ENCODE measurements at regions not wholly inside any gene's neighbourhood (a gene's known extent, or its start where the extent isn't known, plus 50 kb on each side); places are given as distances from the start of the nearest gene placed in this dataset.

DNA sequence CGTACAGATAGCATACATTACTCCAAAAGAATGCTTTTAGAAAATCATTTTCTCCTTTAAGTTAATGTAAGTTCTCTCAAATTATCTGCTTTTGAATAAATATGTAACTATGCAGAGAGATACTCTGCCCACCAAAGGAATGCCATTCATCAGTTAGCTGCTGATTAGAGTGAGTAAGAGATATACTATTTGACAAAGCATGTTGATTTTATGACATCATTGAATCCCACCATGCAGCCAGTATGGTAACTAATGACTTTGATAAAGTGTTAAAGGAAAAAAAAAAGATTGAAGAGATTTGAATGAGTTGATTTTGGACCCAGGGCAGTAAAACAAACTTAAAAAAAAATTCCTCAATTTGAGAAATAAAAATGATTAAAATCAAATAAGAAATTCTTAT lies 521.5 kb downstream of the SLITRK6 start (continued):
- TF ChIP-seq POLR2AphosphoS2 (IDR thresholded peaks at IDR 0.05; ENCODE audit: low read depth, low read length), result no peak
- no peak for TF ChIP-seq RFX5 (IDR thresholded peaks at IDR 0.05; ENCODE audit: low read depth, low read length)
- TF ChIP-seq, protein P1, sequence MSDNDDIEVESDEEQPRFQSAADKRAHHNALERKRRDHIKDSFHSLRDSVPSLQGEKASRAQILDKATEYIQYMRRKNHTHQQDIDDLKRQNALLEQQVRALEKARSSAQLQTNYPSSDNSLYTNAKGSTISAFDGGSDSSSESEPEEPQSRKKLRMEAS (IDR thresholded peaks at IDR 0.05; ENCODE audit: low read depth, low read length), result no peak
- no peak for TF ChIP-seq TARDBP (IDR thresholded peaks at IDR 0.05; ENCODE audit: borderline replicate concordance)
- TF ChIP-seq NBN (IDR thresholded peaks at IDR 0.05), result no peak
- no peak for TF ChIP-seq ETV6 (conservative IDR thresholded peaks at IDR 0.05 in 1 of 2, IDR thresholded peaks at IDR 0.05 in 1 of 2; ENCODE audit: borderline replicate concordance in 1 of 2, low read depth in 1 of 2)
- TF ChIP-seq, protein P2, sequence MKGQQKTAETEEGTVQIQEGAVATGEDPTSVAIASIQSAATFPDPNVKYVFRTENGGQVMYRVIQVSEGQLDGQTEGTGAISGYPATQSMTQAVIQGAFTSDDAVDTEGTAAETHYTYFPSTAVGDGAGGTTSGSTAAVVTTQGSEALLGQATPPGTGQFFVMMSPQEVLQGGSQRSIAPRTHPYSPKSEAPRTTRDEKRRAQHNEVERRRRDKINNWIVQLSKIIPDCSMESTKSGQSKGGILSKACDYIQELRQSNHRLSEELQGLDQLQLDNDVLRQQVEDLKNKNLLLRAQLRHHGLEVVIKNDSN (IDR thresholded peaks at IDR 0.05; ENCODE audit: borderline replicate concordance, extremely low read length, insufficient read depth, low read depth, low read length), result no peak

DNA sequence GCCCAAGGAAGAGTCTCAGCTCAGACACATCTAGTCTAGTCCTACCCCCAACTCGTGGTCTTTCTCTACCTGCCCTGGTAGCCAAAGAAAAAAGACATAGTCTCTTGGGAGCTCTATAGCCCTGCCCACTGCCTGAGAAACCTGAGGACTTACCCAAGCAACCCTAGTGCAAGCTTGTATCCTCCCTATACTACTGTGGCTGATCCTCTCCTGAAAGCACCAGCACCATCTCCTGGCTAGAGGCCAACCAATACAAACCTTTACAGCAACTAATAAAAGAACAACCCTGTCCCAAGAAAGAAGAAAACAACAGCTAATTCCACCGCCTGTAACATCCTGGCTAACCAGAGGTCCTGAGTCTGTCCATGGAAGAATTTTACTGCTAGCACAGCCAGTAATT lies 532.4 kb downstream of the SLITRK6 start:
- no peaks in the 10 kb centered on the region for H3K4me1 ChIP-seq (ENCODE audit: control insufficient read depth, insufficient read depth, low read length)
- H3K36me3 ChIP-seq (ENCODE audit: control insufficient read depth in 2 of 2, insufficient read depth in 2 of 2, low read length in 1 of 2), result no peaks in the 10 kb centered on the region
- no peak overlapping the region for H3K4me3 ChIP-seq
- FAIRE-seq (no peak), DNase-seq (ENCODE audit: low read depth, low spot score) (no peak), ATAC-seq (no peak)
- SMC1A ChIA-PET (ENCODE audit: uncharacterized antibody, unreplicated experiment), result interaction anchor here (1.1 kb wide), 1 partner anchor 341 kb away, joined by 4 read pairs; no protein-coding TSS in a partner anchor
- in situ Hi-C loops (cut with MboI), result no loop called here
- no peaks in the 10 kb centered on the region for H3K79me2 ChIP-seq (ENCODE audit: control insufficient read depth, insufficient read depth, low read length)
- TF ChIP-seq JUND (IDR thresholded peaks at IDR 0.05; ENCODE audit: low read depth, low read length) (no peak), HCFC1 (IDR thresholded peaks at IDR 0.05; ENCODE audit: low read length) (no peak), ATF7 (IDR thresholded peaks at IDR 0.05; ENCODE audit: low read depth) (no peak), SP1 (IDR thresholded peaks at IDR 0.05; ENCODE audit: low read depth, low read length) (no peak), EP300 (IDR thresholded peaks at IDR 0.05; ENCODE audit: borderline replicate concordance in 1 of 2, control insufficient read depth in 1 of 2, low read depth in 2 of 2, low read length in 2 of 2) (no peak), BRCA1 (IDR thresholded peaks at IDR 0.05; ENCODE audit: low read depth, low read length) (no peak)
- TF ChIP-seq, protein P2 (IDR thresholded peaks at IDR 0.05; ENCODE audit: borderline replicate concordance, extremely low read length, insufficient read depth, low read depth, low read length), result no peak
- TF ChIP-seq, protein P3, sequence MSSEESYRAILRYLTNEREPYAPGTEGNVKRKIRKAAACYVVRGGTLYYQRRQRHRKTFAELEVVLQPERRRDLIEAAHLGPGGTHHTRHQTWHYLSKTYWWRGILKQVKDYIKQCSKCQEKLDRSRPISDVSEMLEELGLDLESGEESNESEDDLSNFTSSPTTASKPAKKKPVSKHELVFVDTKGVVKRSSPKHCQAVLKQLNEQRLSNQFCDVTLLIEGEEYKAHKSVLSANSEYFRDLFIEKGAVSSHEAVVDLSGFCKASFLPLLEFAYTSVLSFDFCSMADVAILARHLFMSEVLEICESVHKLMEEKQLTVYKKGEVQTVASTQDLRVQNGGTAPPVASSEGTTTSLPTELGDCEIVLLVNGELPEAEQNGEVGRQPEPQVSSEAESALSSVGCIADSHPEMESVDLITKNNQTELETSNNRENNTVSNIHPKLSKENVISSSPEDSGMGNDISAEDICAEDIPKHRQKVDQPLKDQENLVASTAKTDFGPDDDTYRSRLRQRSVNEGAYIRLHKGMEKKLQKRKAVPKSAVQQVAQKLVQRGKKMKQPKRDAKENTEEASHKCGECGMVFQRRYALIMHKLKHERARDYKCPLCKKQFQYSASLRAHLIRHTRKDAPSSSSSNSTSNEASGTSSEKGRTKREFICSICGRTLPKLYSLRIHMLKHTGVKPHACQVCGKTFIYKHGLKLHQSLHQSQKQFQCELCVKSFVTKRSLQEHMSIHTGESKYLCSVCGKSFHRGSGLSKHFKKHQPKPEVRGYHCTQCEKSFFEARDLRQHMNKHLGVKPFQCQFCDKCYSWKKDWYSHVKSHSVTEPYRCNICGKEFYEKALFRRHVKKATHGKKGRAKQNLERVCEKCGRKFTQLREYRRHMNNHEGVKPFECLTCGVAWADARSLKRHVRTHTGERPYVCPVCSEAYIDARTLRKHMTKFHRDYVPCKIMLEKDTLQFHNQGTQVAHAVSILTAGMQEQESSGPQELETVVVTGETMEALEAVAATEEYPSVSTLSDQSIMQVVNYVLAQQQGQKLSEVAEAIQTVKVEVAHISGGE (CRISPR knock-in tag; IDR thresholded peaks at IDR 0.05), result no peak
- no peak overlapping the region for H2AFZ ChIP-seq (ENCODE audit: control insufficient read depth, low read depth, low read length)
- intact Hi-C loops (cut with micrococcal nuclease; ENCODE audit: unreplicated experiment), result no loop called here
- POLR2A ChIA-PET, result no interaction called here
- RAD21 ChIA-PET (ENCODE audit: unreplicated experiment), result no interaction called here
- CTCF ChIA-PET, result no interaction called here
- H3K9ac ChIP-seq (ENCODE audit: control insufficient read depth, insufficient read depth, low read length), result no peak overlapping the region
- no peaks in the 10 kb centered on the region for H4K20me1 ChIP-seq (ENCODE audit: control insufficient read depth, insufficient read depth)
- no TSS peak for BruUV-seq (replicated peaks)
- H3K27me3 ChIP-seq (replicated peaks in 1 of 2; ENCODE audit: control insufficient read depth in 2 of 2, insufficient read depth in 2 of 2, low read length in 1 of 2), result no peaks in the 10 kb centered on the region
- 29% methylated on average over 2 of the region's 2 CpGs for WGBS (ENCODE audit: insufficient coverage, insufficient replicate concordance, low lambda C conversion rate, missing lambda C conversion rate)
- no peaks in the 10 kb centered on the region for H3K9me3 ChIP-seq (replicated peaks; ENCODE audit: control insufficient read depth, insufficient read depth, low read length)
- H3K4me2 ChIP-seq (ENCODE audit: control insufficient read depth, insufficient read depth), result no peak overlapping the region
- no peak overlapping the region for H3K27ac ChIP-seq (ENCODE audit: control insufficient read depth, insufficient read depth)
